Keratinocyte (primary cell): ENCODE measurements at regions not wholly inside any gene's neighbourhood (a gene's known extent, or its start where the extent isn't known, plus 50 kb on each side); places are given as distances from the start of the nearest gene placed in this dataset.

ENCODE experiments used
- EZH2 ChIP-seq: IDR thresholded peaks from one replicate; pipeline ENCODE4 v1.6.1; 2012; ENCODE audit warnings: inconsistent platforms, mild to moderate bottlenecking, low read length, moderate library complexity
- TF ChIP-seq, protein P1 (sequence below), 3 experiments: IDR thresholded peaks in 1 of 3; conservative IDR thresholded peaks in 1 of 3; optimal IDR thresholded peaks in 1 of 3; 2 replicates in 2 of 3; 3 replicates in 1 of 3; pipeline versions ENCODE3 to v1.5.1; 2011; ENCODE audit warnings: low read length in 3 of 3, mild to moderate bottlenecking in 3 of 3, moderate library complexity in 2 of 3, control low read depth in 1 of 3, inconsistent platforms in 1 of 3; ENCODE audit not compliant: insufficient read depth in 2 of 3; ENCODE audit errors: extremely low read depth in 1 of 3

GRCh38 chr18:46411191-46411828, 245.7 kb downstream of the LOXHD1 start:
- TF ChIP-seq, protein P1, sequence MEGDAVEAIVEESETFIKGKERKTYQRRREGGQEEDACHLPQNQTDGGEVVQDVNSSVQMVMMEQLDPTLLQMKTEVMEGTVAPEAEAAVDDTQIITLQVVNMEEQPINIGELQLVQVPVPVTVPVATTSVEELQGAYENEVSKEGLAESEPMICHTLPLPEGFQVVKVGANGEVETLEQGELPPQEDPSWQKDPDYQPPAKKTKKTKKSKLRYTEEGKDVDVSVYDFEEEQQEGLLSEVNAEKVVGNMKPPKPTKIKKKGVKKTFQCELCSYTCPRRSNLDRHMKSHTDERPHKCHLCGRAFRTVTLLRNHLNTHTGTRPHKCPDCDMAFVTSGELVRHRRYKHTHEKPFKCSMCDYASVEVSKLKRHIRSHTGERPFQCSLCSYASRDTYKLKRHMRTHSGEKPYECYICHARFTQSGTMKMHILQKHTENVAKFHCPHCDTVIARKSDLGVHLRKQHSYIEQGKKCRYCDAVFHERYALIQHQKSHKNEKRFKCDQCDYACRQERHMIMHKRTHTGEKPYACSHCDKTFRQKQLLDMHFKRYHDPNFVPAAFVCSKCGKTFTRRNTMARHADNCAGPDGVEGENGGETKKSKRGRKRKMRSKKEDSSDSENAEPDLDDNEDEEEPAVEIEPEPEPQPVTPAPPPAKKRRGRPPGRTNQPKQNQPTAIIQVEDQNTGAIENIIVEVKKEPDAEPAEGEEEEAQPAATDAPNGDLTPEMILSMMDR (optimal IDR thresholded peaks at IDR 0.05 in 1 of 3, IDR thresholded peaks at IDR 0.05 in 1 of 3, conservative IDR thresholded peaks at IDR 0.05 in 1 of 3; ENCODE audit: extremely low read depth in 1 of 3, insufficient read depth in 2 of 3, low read length in 3 of 3) = no peak
- TF ChIP-seq EZH2 = no peak
